Skeletal muscle tissue (tissue), 3 donors: ENCODE measurements at regions not wholly inside any gene's neighbourhood (a gene's known extent, or its start where the extent isn't known, plus 50 kb on each side); places are given as distances from the start of the nearest gene placed in this dataset.

Experiments used
- H3K27ac ChIP-seq: one replicate; pipeline ENCODE4 v1.7.0; 2013; ENCODE audit warnings: mild to moderate bottlenecking, low read depth, low read length, inconsistent platforms
- H3K27me3 ChIP-seq, 3 donors: one replicate each; pipeline ENCODE4 v1.7.0; 2013; ENCODE audit warnings: low read length in 3 of 3; ENCODE audit not compliant: control insufficient read depth in 3 of 3, insufficient read depth in 3 of 3
- H3K36me3 ChIP-seq, 3 donors: one replicate each; pipeline ENCODE4 v1.7.0; 2013; ENCODE audit warnings: low read length in 3 of 3; ENCODE audit not compliant: control insufficient read depth in 3 of 3, insufficient read depth in 3 of 3
- H3K4me1 ChIP-seq, 3 donors: one replicate each; pipeline ENCODE4 v1.7.0; 2013; ENCODE audit warnings: low read length in 3 of 3, mild to moderate bottlenecking in 3 of 3; ENCODE audit not compliant: control insufficient read depth in 3 of 3, insufficient read depth in 3 of 3
- H3K4me3 ChIP-seq, 3 donors: one replicate each; pipeline ENCODE4 v1.7.0; 2013; ENCODE audit warnings: low read length in 3 of 3
- H3K9ac ChIP-seq, 3 donors: one replicate each; pipeline ENCODE4 v1.7.0; 2013; ENCODE audit warnings: low read length in 3 of 3, mild to moderate bottlenecking in 3 of 3, moderate library complexity in 2 of 3, low read depth in 1 of 3
- H3K9me3 ChIP-seq, 3 donors: one replicate each; pipeline ENCODE4 v1.7.0; 2013; ENCODE audit warnings: low read length in 3 of 3; ENCODE audit not compliant: control insufficient read depth in 3 of 3
- donor health status: Osteomylitis.

DNA sequence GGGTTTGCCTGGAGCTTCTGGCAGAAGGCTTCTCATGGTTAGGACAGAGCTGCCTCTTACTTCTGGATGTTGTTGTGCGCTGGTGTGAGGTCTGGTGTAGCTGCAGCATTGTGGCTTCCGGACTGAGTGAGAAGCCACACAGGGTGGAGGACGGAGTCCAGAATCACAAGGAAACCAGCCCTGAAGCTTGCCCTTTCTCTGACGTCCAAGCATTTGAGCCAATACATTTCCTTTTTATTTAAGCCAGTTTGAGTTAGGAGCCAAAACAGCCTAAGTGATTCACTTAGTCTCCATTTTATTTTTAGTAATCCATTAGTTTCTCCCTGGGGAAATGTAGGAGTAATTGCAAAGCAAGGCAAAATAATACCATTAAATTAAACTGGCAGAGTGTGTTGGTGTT lies 402.4 kb upstream of the RGS6 start:
- Histone ChIP-seq H3K4me1 (peaks cover 0 to 5% (median 5%) of the 10 kb centered on the region in 3 donors), H3K4me3 (peak overlapping the region in 1 of 3 donors; percentile 3), H3K27ac (no peak overlapping the region), H3K9me3 (no peaks in the 10 kb centered on the region), H3K36me3 (no peaks in the 10 kb centered on the region), H3K9ac (no peak overlapping the region), H3K27me3 (no peaks in the 10 kb centered on the region)

GRCh38 chr14:71532344-71532743 lies 399.9 kb upstream of the RGS6 start:
- peaks cover 0 to 5% (median 5%) of the 10 kb centered on the region in 3 donors for H3K4me1 ChIP-seq
- H3K27me3 ChIP-seq = no peaks in the 10 kb centered on the region
- no peak overlapping the region for H3K27ac ChIP-seq
- no peak overlapping the region for H3K9ac ChIP-seq
- no peak overlapping the region for H3K4me3 ChIP-seq
- H3K36me3 ChIP-seq = no peaks in the 10 kb centered on the region
- H3K9me3 ChIP-seq = no peaks in the 10 kb centered on the region

DNA sequence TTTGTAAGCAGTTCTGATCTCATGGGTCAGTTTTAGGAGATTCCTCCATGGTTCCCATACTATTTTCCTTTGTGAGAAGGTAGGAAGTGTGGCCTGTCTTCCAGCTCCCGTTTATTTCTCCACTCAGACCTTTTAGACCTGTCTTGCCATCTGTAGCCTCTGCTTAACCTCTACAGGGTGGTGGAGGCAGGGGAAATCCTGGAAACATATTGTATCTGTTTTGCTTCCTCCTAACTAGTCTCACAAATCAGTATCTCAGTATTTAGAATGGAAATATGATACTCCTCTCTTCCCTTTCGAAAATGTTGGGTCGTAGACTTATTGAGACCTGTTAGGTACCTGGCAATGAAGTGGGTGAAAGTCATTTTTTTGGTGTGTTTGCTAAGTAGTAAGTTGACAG lies 399.4 kb upstream of the RGS6 start:
- H3K9me3 ChIP-seq = no peaks in the 10 kb centered on the region
- no peaks in the 10 kb centered on the region for H3K27me3 ChIP-seq
- no peak overlapping the region for H3K4me3 ChIP-seq
- no peaks in the 10 kb centered on the region for H3K36me3 ChIP-seq
- no peak overlapping the region for H3K27ac ChIP-seq
- H3K4me1 ChIP-seq = peaks cover 0 to 5% (median 5%) of the 10 kb centered on the region in 3 donors
- no peak overlapping the region for H3K9ac ChIP-seq

- H3K4me1 ChIP-seq = peaks cover 0 to 5% (median 5%) of the 10 kb centered on the region in 3 donors
- H3K27me3 ChIP-seq = no peaks in the 10 kb centered on the region
- H3K9me3 ChIP-seq = no peaks in the 10 kb centered on the region
- H3K9ac ChIP-seq = no peak overlapping the region
- no peak overlapping the region for H3K27ac ChIP-seq
- no peaks in the 10 kb centered on the region for H3K36me3 ChIP-seq
- no peak overlapping the region for H3K4me3 ChIP-seq
These were observed 398.8 kb upstream of the RGS6 start for GRCh38 chr14:71533390-71533789.

DNA sequence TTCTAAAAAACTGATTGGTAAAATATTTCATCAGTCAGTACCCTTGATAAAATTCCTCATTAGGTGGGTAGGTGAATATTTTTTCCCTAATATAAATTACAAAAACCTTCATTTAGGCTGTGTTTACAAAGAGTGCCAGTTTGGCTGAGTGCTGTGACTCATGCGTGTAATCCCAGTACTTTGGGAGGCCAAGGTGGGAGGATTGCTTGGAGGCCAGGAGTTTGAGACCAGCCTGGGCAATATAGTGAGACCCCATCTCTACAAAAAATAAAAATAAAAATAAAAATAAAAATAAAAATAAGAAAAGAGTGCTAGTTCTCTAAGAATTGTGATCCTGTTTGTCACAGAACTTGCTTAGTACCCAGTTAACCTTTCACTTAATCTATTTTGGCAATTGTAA lies 398.4 kb upstream of the RGS6 start:
- H3K27me3 ChIP-seq = no peaks in the 10 kb centered on the region
- no peak overlapping the region for H3K27ac ChIP-seq
- no peak overlapping the region for H3K4me3 ChIP-seq
- no peaks in the 10 kb centered on the region for H3K36me3 ChIP-seq
- H3K9ac ChIP-seq = no peak overlapping the region
- no peaks in the 10 kb centered on the region for H3K9me3 ChIP-seq
- H3K4me1 ChIP-seq = peaks cover 1 to 5% (median 5%) of the 10 kb centered on the region in 3 donors

DNA sequence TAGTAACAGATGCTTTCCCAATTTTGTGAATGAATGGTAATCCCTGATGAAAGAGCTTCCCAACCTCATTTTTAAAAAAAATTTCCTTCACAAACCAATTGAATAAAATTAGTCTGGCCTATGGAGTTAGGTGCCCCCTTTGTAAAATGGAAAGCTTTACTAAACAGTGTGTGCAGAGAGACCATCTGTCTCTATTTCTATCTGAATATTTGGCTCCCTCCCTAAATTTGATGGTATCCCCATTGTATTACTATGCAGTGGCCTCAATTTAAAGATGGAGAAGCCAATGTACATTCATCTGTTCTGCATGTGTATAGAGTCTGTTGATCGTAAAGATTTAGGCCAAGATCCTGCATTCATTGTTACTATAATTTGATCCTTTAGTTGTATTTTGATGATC lies 397.7 kb upstream of the RGS6 start:
- Histone ChIP-seq H3K9me3 (no peaks in the 10 kb centered on the region), H3K36me3 (no peaks in the 10 kb centered on the region), H3K4me1 (peaks cover 5 to 8% (median 6%) of the 10 kb centered on the region in 3 donors), H3K27me3 (no peaks in the 10 kb centered on the region), H3K4me3 (no peak overlapping the region), H3K9ac (no peak overlapping the region), H3K27ac (no peak overlapping the region)

- Histone ChIP-seq H3K9me3 (no peaks in the 10 kb centered on the region), H3K4me3 (no peak overlapping the region), H3K4me1 (peaks cover 4 to 8% (median 5%) of the 10 kb centered on the region in 3 donors), H3K27me3 (no peaks in the 10 kb centered on the region), H3K27ac (no peak overlapping the region), H3K36me3 (no peaks in the 10 kb centered on the region), H3K9ac (no peak overlapping the region)
These were observed 396.1 kb upstream of the RGS6 start for GRCh38 chr14:71536015-71536740.

- H3K9me3 ChIP-seq = no peaks in the 10 kb centered on the region
- peaks cover 4 to 8% (median 5%) of the 10 kb centered on the region in 3 donors for H3K4me1 ChIP-seq
- H3K4me3 ChIP-seq = no peak overlapping the region
- H3K27ac ChIP-seq = no peak overlapping the region
- no peaks in the 10 kb centered on the region for H3K36me3 ChIP-seq
- H3K9ac ChIP-seq = no peak overlapping the region
- H3K27me3 ChIP-seq = no peaks in the 10 kb centered on the region
These were observed 395.1 kb upstream of the RGS6 start for GRCh38 chr14:71536927-71537772.

GRCh38 chr14:71538288-71538687 lies 393.9 kb upstream of the RGS6 start:
- Histone ChIP-seq H3K9ac (no peak overlapping the region), H3K9me3 (no peaks in the 10 kb centered on the region), H3K27ac (no peak overlapping the region), H3K36me3 (no peaks in the 10 kb centered on the region), H3K4me3 (no peak overlapping the region), H3K4me1 (peaks cover 4 to 8% (median 5%) of the 10 kb centered on the region in 3 donors), H3K27me3 (no peaks in the 10 kb centered on the region)
